Parathyroid adenoma (tissue), 2 donors: ENCODE measurements at regions not wholly inside any gene's neighbourhood (a gene's known extent, or its start where the extent isn't known, plus 50 kb on each side); places are given as distances from the start of the nearest gene placed in this dataset.

Source experiments
- H2AFZ ChIP-seq: fragments of 300-600 bp; sonication (generic); one replicate; pipeline ENCODE4 v1.7.0; 2017; ENCODE audit warnings: antibody characterized with exemption, mild to moderate bottlenecking
- H3K27ac ChIP-seq: fragments of 300-600 bp; sonication (generic); one replicate; pipeline ENCODE4 v1.7.0; 2017
- H3K27me3 ChIP-seq: fragments of 300-600 bp; sonication (generic); one replicate; pipeline ENCODE4 v1.7.0; 2017; ENCODE audit warnings: low read length; ENCODE audit not compliant: control insufficient read depth, insufficient read depth
- H3K36me3 ChIP-seq: fragments of 300-600 bp; sonication (generic); one replicate; pipeline ENCODE4 v1.7.0; 2017; ENCODE audit warnings: low read length; ENCODE audit not compliant: control insufficient read depth, insufficient read depth
- H3K4me1 ChIP-seq: fragments of 300-600 bp; sonication (generic); one replicate; pipeline ENCODE4 v1.7.0; 2017; ENCODE audit warnings: control low read depth
- H3K4me2 ChIP-seq: fragments of 300-600 bp; sonication (generic); one replicate; pipeline ENCODE4 v1.7.0; 2017; ENCODE audit warnings: low read length
- H3K4me3 ChIP-seq: fragments of 300-600 bp; sonication (generic); one replicate; pipeline ENCODE4 v1.7.0; 2017; ENCODE audit warnings: low read depth, low read length
- H3K79me2 ChIP-seq: fragments of 300-600 bp; sonication (generic); one replicate; pipeline ENCODE4 v1.7.0; 2017; ENCODE audit warnings: control low read depth
- H3K9ac ChIP-seq: fragments of 300-600 bp; sonication (generic); one replicate; pipeline ENCODE4 v1.7.0; 2017; ENCODE audit warnings: mild to moderate bottlenecking
- H3K9me3 ChIP-seq: fragments of 300-600 bp; sonication (generic); one replicate; pipeline ENCODE4 v1.7.0; 2017; ENCODE audit warnings: low read length; ENCODE audit not compliant: control insufficient read depth
- TF ChIP-seq, protein P1 (sequence below): fragments of 300-600 bp; sonication (generic); IDR thresholded peaks from one replicate; pipeline ENCODE4 v1.7.0; 2017; ENCODE audit warnings: antibody characterized with exemption, mild to moderate bottlenecking
- donor health status: primary hyperparathyroidism.

DNA sequence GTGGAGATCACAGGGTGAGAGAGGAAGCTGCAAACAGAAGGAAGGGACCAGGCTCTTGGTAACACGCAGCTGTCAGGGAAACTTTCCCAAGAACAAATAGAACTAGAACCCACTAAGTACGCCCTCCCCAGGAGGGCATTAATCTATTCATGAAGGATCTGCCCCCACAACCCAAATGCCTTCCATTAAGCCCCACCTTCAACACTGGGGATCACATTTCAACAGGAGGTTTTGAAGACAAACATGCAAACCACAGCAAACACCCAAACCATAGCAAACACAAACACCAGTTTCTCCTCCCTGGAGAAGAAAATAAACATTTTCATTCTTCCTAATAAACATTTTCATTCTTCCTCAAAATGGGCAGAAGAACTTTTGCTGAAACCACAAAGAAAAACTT is 329.6 kb downstream of the EFNB2 start:
- no peaks in the 10 kb centered on the region for H3K36me3 ChIP-seq
- TF ChIP-seq, protein P1, sequence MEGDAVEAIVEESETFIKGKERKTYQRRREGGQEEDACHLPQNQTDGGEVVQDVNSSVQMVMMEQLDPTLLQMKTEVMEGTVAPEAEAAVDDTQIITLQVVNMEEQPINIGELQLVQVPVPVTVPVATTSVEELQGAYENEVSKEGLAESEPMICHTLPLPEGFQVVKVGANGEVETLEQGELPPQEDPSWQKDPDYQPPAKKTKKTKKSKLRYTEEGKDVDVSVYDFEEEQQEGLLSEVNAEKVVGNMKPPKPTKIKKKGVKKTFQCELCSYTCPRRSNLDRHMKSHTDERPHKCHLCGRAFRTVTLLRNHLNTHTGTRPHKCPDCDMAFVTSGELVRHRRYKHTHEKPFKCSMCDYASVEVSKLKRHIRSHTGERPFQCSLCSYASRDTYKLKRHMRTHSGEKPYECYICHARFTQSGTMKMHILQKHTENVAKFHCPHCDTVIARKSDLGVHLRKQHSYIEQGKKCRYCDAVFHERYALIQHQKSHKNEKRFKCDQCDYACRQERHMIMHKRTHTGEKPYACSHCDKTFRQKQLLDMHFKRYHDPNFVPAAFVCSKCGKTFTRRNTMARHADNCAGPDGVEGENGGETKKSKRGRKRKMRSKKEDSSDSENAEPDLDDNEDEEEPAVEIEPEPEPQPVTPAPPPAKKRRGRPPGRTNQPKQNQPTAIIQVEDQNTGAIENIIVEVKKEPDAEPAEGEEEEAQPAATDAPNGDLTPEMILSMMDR = no peak
- H3K4me2 ChIP-seq = no peak overlapping the region
- no peak overlapping the region for H3K9ac ChIP-seq
- H2AFZ ChIP-seq = no peak overlapping the region
- H3K27me3 ChIP-seq = no peaks in the 10 kb centered on the region
- no peak overlapping the region for H3K27ac ChIP-seq
- no peaks in the 10 kb centered on the region for H3K4me1 ChIP-seq
- no peaks in the 10 kb centered on the region for H3K9me3 ChIP-seq
- no peaks in the 10 kb centered on the region for H3K79me2 ChIP-seq
- no peak overlapping the region for H3K4me3 ChIP-seq

DNA sequence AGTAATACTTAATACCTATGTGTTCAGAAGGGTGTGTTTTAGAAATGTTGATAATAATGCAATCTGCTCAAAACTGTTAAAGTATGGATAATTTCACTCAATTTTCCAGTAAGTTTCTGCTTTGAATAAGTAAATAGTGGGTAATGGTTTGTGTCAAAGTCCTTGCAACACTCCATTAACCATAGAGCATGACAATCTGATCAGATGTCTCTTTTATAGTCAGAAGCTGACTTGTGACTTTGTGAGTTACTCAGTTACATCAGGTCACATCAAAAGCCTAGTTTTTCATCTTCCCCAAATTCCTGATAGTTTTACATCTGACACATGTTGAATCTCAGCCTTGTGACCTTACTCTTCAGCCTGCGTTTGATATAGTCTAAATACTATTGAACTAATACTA is 338.0 kb downstream of the EFNB2 start:
- Histone ChIP-seq H2AFZ (no peak overlapping the region), H3K27ac (no peak overlapping the region), H3K4me1 (no peaks in the 10 kb centered on the region), H3K9ac (no peak overlapping the region), H3K4me3 (no peak overlapping the region), H3K36me3 (no peaks in the 10 kb centered on the region), H3K79me2 (no peaks in the 10 kb centered on the region), H3K27me3 (no peaks in the 10 kb centered on the region), H3K9me3 (no peaks in the 10 kb centered on the region), H3K4me2 (no peak overlapping the region)
- TF ChIP-seq, protein P1 = no peak

DNA sequence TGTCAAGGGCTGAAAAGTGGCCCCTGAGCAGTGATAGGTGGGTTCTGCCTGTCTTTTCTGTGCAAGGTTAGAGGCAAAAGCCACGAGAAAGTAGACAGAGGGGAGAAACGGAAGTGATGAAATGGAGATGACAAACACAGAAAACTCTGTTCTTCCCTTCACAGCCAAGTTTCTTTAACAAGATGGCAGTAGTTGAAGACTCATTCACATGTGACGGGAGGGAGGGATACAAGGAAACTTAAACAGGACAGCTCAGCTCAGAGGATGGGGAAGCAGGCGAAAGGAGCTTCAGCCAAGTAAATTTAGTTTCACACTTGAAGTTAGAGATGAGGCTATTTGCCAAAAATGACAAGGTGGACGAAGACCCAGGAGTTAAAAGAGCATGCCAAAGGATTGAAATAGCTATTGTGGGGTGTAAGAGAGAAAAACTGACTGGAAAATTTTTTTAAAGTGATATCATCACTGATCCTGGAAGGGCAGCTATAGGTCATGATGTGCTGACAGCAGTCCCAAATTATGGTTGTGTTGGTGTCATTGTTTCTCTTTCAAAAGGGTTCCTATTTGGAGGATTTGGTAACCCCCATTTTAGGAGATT is 347.9 kb downstream of the EFNB2 start:
- no peaks in the 10 kb centered on the region for H3K79me2 ChIP-seq
- H3K36me3 ChIP-seq = no peaks in the 10 kb centered on the region
- no peak overlapping the region for H3K27ac ChIP-seq
- no peak overlapping the region for H3K9ac ChIP-seq
- no peak overlapping the region for H3K4me3 ChIP-seq
- H3K4me1 ChIP-seq = no peaks in the 10 kb centered on the region
- no peaks in the 10 kb centered on the region for H3K27me3 ChIP-seq
- H3K4me2 ChIP-seq = no peak overlapping the region
- no peaks in the 10 kb centered on the region for H3K9me3 ChIP-seq
- TF ChIP-seq, protein P1 = no peak
- no peak overlapping the region for H2AFZ ChIP-seq

DNA sequence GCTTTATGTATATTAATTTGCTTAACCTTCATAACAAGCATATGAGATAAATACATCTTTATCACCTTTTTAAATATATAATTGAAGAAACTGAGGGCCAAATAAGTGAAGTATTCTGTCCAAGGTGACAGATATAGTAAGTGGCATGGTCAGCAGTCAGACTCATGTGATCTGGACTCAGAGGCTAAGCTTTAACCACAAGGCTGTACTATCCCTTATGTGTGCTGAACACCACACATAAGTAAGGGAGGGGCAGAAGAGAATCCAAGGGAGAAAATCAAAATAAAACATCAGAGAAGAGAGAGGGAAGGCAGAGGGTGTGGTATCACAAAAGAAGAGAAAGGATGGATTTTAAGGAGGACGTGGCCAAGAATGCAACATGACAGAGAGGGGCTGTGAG is 348.4 kb downstream of the EFNB2 start:
- no peaks in the 10 kb centered on the region for H3K27me3 ChIP-seq
- H3K4me3 ChIP-seq = no peak overlapping the region
- no peak overlapping the region for H2AFZ ChIP-seq
- H3K36me3 ChIP-seq = no peaks in the 10 kb centered on the region
- H3K9ac ChIP-seq = no peak overlapping the region
- H3K4me2 ChIP-seq = no peak overlapping the region
- H3K79me2 ChIP-seq = no peaks in the 10 kb centered on the region
- no peaks in the 10 kb centered on the region for H3K9me3 ChIP-seq
- H3K4me1 ChIP-seq = no peaks in the 10 kb centered on the region
- TF ChIP-seq, protein P1 = no peak
- H3K27ac ChIP-seq = no peak overlapping the region

DNA sequence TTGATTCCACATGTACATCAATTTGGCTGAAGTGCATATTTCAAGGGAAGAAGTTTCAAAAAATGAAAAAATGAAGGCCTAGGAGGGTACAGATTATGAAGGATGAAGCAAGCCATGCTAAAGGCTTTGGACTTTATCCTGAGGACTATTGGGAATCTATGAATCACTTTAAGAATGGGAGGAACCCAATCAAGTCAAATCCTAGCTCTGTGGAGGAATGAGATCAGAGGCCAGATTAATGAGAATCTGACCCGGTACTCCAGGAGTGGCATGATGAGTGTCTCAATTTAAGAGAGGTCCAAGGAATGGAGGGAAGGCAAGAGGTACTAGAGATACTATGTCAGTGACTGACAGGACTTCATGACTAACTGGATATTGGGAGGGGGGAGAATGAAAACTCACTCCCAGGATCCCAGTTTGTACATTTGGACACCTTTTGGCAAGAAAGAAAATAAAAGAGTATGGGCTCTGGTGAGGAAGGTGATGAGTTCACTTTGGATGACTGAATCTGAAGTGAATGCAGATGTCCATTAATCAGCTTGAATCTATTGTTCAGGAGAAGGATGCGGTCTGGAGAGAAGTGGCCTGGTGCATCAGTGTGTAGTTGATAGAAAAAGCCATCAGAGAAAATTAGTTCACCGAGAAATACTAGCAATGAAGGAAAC is 349.0 kb downstream of the EFNB2 start:
- Histone ChIP-seq H3K4me1 (no peaks in the 10 kb centered on the region), H3K9ac (no peak overlapping the region), H3K9me3 (no peaks in the 10 kb centered on the region), H3K27ac (no peak overlapping the region), H2AFZ (no peak overlapping the region), H3K4me3 (no peak overlapping the region), H3K27me3 (no peaks in the 10 kb centered on the region), H3K36me3 (no peaks in the 10 kb centered on the region), H3K79me2 (no peaks in the 10 kb centered on the region), H3K4me2 (no peak overlapping the region)
- TF ChIP-seq, protein P1 = no peak
